Ascending aorta (tissue), 2 donors: ENCODE measurements at regions not wholly inside any gene's neighbourhood (a gene's known extent, or its start where the extent isn't known, plus 50 kb on each side); places are given as distances from the start of the nearest gene placed in this dataset.

Experiments used
- DNase-seq, 2 donors: peaks; one replicate each; pipeline ENCODE4 v3.0.0-alpha.2; 2019; ENCODE audit warnings: low spot score in 2 of 2
- H3K27ac ChIP-seq, 2 donors: fragments of 200-600 bp; sonication (generic); one replicate each; pipeline ENCODE4 v1.5.1; 2016 to 2017; ENCODE audit warnings: mild to moderate bottlenecking in 1 of 2
- H3K27me3 ChIP-seq: fragments of 200-600 bp; sonication (generic); one replicate; pipeline ENCODE4 v1.5.1; 2017
- H3K36me3 ChIP-seq, 2 donors: fragments of 200-600 bp; sonication (generic); one replicate each; pipeline ENCODE4 v1.5.1; 2016
- H3K4me1 ChIP-seq, 2 donors: fragments of 200-600 bp; sonication (generic); one replicate each; pipeline ENCODE4 v1.5.1; 2016 to 2017; ENCODE audit warnings: mild to moderate bottlenecking in 1 of 2
- H3K4me3 ChIP-seq, 2 donors: fragments of 200-600 bp; sonication (generic); one replicate each; pipeline ENCODE4 v1.5.1; 2016 to 2017; ENCODE audit warnings: mild to moderate bottlenecking in 1 of 2
- H3K9me3 ChIP-seq, 2 donors: fragments of 200-600 bp; sonication (generic); one replicate each; pipeline ENCODE4 v1.5.1; 2016
- intact Hi-C: fragments of 100-400 bp; cut with DNase I; formaldehyde crosslinking; loops from one replicate; pipeline ENCODE4 v1.15.1; 2023
- TF ChIP-seq, protein P1 (sequence below), 3 experiments: fragments of 200-600 bp in 2 of 3; fragments of 450-650 bp in 1 of 3; sonication (generic) in 2 of 3; IDR thresholded peaks; one replicate each; pipeline ENCODE4 v1.5.1; 2016 to 2019; ENCODE audit warnings: antibody characterized with exemption in 3 of 3, mild to moderate bottlenecking in 1 of 3, moderate library complexity in 1 of 3

DNA sequence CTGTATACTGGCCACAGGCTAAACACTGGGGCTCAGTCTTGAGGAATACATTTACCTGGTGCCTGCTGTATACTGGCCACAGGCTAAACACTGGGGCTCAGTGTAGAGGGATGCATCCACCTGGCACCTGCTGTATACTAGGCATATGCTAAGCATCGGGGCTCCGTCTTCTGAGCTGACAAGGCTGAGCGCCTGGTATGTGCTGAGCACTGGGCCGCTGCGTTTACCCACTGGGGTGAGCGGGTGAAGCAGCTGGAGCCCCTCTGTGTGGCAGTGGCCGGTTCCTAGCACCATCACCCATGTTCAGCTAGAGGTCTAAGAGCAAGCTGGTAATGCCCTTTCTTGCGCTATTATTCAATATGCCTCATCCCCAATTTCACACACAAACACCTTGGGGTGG lies 93.4 kb downstream of the ADRA2C start:
- Histone ChIP-seq H3K27me3 (peaks cover 4% of the 10 kb centered on the region), H3K36me3 (no peaks in the 10 kb centered on the region), H3K9me3 (no peaks in the 10 kb centered on the region), H3K4me1 (no peaks in the 10 kb centered on the region), H3K27ac (no peak overlapping the region), H3K4me3 (no peak overlapping the region)
- no peak for DNase-seq
- intact Hi-C loops, result no loop called here
- TF ChIP-seq, protein P1, sequence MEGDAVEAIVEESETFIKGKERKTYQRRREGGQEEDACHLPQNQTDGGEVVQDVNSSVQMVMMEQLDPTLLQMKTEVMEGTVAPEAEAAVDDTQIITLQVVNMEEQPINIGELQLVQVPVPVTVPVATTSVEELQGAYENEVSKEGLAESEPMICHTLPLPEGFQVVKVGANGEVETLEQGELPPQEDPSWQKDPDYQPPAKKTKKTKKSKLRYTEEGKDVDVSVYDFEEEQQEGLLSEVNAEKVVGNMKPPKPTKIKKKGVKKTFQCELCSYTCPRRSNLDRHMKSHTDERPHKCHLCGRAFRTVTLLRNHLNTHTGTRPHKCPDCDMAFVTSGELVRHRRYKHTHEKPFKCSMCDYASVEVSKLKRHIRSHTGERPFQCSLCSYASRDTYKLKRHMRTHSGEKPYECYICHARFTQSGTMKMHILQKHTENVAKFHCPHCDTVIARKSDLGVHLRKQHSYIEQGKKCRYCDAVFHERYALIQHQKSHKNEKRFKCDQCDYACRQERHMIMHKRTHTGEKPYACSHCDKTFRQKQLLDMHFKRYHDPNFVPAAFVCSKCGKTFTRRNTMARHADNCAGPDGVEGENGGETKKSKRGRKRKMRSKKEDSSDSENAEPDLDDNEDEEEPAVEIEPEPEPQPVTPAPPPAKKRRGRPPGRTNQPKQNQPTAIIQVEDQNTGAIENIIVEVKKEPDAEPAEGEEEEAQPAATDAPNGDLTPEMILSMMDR (IDR thresholded peaks at IDR 0.05), result no peak

DNA sequence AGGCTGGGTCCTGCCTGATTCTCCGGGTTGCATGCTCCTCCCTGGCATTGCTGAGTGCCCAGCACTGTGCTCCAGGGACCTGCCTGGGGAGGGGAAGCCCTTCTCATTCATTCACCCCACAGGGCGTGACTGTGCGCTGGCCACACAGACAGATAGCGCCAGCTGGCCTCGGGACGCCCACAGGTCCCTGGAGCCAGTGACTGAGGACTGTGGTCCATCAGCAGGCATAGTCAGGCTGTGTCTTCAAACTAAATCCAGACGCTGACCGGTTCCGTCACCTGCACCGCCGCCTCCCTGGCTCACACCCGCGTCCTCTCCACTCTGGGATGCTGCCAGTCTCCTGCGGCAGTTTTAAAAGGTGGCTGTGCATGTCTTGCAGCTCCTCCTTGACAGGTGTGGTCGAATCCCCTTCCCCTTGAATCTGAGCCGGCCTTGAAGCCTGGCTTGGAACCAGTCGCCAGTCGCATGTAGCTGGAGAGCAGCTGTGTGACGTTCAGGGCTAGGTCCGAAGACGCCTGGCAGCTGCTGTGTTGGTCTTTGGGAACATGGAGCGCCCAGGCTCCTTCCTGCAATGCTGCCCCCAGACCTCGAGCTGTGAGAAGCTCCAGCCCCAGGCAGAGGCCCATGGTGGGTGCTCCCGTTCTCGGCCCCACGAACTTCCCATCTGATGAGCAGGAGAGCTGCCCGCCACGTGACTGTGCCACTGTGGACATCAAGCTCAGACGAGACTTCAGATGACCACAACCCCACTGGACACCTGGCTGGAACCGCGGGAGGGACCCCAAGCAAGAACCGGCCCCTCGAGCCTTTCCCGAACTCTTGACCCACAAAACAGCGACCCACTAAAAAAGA lies 94.1 kb downstream of the ADRA2C start:
- intact Hi-C loops, result no loop called here

DNA sequence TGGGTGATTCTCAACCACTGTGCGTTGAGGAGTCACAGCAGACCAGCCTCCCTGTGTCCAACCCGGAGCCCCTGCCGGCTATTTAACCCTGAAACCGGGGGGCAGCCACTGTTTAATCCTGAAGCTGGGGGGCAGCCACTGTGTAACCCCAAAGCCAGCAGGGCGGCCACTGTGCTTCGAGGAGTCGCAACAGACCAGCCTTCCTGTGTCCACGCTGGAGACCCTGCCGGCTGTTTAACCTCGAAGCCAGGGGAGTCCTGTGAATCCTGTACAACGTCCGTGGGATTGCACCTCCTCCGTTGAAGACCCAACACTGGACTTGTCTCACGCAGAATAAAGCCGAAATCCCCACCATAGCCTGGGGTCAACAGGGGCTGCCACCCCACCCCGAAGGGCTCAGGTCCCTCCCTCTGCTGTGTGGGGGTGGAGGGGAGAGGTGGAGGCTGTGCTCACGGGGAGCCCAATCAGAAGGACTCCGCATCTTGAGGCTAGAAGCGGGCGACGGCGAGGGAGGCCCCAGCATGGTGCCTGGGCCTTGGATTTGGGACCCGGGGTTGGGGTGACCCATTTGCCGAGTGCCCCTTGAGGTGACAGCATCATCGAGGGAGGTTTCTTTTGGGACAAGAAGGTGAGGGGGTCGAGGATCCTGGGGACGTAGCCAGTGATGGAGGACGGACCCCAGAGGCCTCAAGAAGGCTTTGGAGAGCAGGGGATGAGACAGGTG lies 94.9 kb downstream of the ADRA2C start:
- Histone ChIP-seq H3K9me3 (no peaks in the 10 kb centered on the region), H3K4me1 (no peaks in the 10 kb centered on the region), H3K4me3 (no peak overlapping the region), H3K36me3 (no peaks in the 10 kb centered on the region), H3K27ac (no peak overlapping the region), H3K27me3 (peaks cover 4% of the 10 kb centered on the region)
- DNase-seq, result no peak
- TF ChIP-seq, protein P1 (IDR thresholded peaks at IDR 0.05), result no peak
- intact Hi-C loops, result no loop called here

More for the DNA sequence above, 94.1 kb downstream of the ADRA2C start:
- no peak for DNase-seq
- Histone ChIP-seq H3K27ac (no peak overlapping the region), H3K4me1 (no peaks in the 10 kb centered on the region), H3K27me3 (peaks cover 4% of the 10 kb centered on the region), H3K9me3 (no peaks in the 10 kb centered on the region), H3K36me3 (no peaks in the 10 kb centered on the region), H3K4me3 (no peak overlapping the region)
- TF ChIP-seq, protein P1 (IDR thresholded peaks at IDR 0.05), result no peak

DNA sequence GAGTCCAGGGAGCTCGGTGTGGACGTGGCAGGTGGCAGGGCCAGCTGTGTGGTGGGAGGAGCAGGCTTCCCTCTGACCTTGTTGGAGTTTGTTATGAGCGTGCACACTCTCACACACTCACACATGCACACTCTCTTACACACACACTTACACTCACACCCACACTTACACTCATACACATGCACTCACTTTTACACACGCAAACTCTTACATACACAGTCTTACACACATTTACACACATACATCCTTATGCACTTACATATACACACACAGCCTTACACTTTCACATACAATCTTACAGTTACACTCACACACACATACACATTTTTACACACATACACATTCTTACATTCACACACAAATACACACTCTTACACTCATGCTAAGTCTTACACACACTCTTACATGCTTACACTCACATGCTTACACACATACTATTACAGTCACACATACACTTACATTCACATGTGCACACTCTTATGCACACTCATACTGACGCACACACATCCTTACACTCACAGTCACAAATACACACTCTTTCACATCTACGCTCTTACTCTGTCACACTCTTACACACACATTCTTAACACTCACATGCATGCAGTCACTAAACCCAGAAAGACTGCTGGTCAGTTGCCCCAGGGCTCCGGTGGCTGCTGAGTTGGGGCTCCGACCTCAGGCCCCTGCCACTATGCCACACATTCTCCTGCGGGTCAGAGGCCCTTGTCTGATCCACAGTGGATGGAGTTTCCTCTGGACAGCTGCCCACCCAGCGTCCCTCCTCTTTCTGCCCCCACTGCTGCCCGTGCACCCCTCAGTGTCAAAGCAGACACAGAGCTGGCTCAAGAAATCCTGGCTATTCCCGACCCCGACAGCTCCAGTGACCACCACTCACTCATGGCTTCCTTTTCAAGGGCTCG lies 95.8 kb downstream of the ADRA2C start:
- peaks cover 4% of the 10 kb centered on the region for H3K27me3 ChIP-seq
- DNase-seq, result no peak
- TF ChIP-seq, protein P1 (IDR thresholded peaks at IDR 0.05), result no peak
- no peak overlapping the region for H3K27ac ChIP-seq
- intact Hi-C loops, result no loop called here
- no peaks in the 10 kb centered on the region for H3K4me1 ChIP-seq
- H3K4me3 ChIP-seq, result no peak overlapping the region
- H3K36me3 ChIP-seq, result no peaks in the 10 kb centered on the region
- H3K9me3 ChIP-seq, result no peaks in the 10 kb centered on the region

DNA sequence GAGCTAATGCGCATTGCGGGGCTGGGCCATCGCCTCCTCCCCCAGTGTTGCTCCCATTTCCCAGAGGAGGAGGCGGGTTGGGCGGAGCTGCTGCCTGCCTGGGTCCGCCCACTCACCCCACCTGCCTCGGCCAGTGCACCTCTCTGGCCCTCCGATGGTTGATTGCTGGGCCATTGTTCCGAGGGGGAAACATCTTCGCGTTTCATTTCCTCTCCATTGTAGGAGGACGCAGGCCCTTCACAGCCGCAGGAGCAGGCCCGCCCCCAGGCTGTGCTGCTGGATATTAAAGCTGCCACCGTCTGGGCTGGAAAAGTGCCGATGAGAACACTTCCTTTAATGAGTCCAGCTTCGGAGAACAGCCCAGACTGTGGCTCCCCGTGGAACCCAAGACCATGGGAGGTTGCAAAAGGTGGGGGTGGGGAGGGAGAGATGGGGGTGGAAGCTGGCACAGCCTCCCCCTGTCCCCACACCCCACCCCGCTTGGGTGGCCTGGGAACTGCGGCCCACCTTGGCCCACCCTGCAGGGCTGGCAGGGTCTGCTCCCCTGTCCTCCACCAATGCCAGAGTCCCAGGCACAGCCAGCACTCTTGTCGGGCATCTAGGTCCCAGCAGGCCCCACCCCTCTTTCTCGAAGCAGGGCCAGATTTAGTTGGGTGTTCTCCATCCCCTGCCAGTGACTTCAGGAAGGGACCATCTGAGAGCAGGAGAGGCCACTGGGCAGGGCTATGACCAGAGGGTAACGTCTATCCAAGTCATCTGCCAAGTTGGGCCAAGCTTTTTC lies 96.6 kb downstream of the ADRA2C start:
- Histone ChIP-seq H3K36me3 (no peaks in the 10 kb centered on the region), H3K27ac (no peak overlapping the region), H3K4me1 (no peaks in the 10 kb centered on the region), H3K27me3 (peaks cover 4% of the 10 kb centered on the region), H3K4me3 (no peak overlapping the region), H3K9me3 (no peaks in the 10 kb centered on the region)
- DNase-seq, result no peak
- TF ChIP-seq, protein P1 (IDR thresholded peaks at IDR 0.05), result no peak
- intact Hi-C loops, result no loop called here
